ENCODE measurements at regions not wholly inside any gene's neighbourhood (a gene's known extent, or its start where the extent isn't known, plus 50 kb on each side); places are given as distances from the start of the nearest gene placed in this dataset.

DNA sequence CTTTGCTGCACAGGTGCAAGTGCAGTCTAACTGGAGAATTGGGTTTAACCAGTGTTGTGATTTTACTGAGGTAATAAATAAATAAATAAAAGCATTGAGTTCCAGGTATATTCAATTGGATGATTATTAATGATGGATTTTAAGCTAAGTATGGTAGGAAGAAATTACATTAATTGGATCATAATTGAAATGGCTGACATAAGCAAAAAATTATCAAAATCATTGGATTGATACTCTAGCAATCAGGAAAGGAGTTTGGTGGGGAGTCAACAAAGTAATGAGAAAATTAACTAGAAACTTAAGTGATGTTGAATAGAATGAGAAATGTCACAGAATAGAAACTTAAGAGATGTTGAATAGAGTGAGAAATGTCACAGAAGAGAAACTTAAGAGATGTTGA, 981.9 kb downstream of the SI start:
- TF ChIP-seq GATA3 (IDR thresholded peaks at IDR 0.05; ENCODE audit: low read depth, low read length), result no peak
- no peak for TF ChIP-seq GATA2 (IDR thresholded peaks at IDR 0.05; ENCODE audit: low read depth, low read length)

DNA sequence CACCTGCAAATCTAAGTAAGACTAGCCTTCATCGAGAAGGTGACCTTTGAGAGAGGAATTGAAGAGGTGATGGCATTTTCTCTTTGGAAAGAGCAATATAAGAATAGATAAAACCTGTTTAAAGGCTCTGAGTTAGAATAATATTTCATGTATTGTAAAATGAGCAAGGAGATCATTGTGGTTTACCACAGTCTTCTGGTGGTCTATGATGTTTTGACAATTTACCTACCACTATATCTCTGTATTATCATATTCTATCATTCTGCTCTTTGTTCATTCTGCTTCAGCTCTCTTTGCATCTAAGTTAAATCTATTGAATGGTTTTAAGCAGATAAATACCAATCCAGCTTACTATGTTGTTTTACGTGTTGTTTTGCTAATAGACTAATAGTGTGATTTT, 982.3 kb downstream of the SI start:
- TF ChIP-seq GATA3 (IDR thresholded peaks at IDR 0.05; ENCODE audit: low read depth, low read length), result no peak
- TF ChIP-seq GATA2 (IDR thresholded peaks at IDR 0.05; ENCODE audit: low read depth, low read length), result no peak

DNA sequence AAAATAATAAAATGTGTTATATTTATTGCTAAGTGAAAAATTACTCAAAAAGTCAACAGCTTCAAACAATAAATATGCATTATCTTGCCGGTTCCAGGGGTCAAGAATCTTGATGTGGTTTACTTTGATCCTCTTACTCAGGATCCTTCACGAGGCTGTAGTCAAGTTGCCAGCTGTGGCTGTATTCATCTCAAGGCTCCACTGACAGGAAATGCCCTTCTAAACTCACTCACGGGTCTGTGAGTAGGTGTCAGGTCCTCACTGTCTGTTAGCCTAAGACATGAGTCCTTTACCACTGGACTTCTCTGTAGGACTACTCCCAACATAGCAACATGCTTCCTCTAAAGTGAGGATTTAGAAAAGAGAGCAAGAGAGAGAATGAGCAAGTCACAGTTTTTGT, 983.0 kb downstream of the SI start:
- TF ChIP-seq GATA3 (IDR thresholded peaks at IDR 0.05; ENCODE audit: low read depth, low read length) (no peak), GATA2 (IDR thresholded peaks at IDR 0.05; ENCODE audit: low read depth, low read length) (no peak)

- TF ChIP-seq GATA2 (IDR thresholded peaks at IDR 0.05; ENCODE audit: low read depth, low read length), result no peak
- no peak for TF ChIP-seq GATA3 (IDR thresholded peaks at IDR 0.05; ENCODE audit: low read depth, low read length)
Measured at GRCh38 chr3:164094546-164094945, 983.8 kb downstream of the SI start.

GRCh38 chr3:164080208-164080607, 998.1 kb downstream of the SI start:
- TF ChIP-seq GATA2 (IDR thresholded peaks at IDR 0.05; ENCODE audit: low read depth, low read length) (no peak), GATA3 (IDR thresholded peaks at IDR 0.05; ENCODE audit: low read depth, low read length) (no peak)

GRCh38 chr3:164064298-164064697, 1014.0 kb downstream of the SI start:
- TF ChIP-seq GATA3 (IDR thresholded peaks at IDR 0.05; ENCODE audit: low read depth, low read length) (no peak), GATA2 (IDR thresholded peaks at IDR 0.05; ENCODE audit: low read depth, low read length) (no peak)

DNA sequence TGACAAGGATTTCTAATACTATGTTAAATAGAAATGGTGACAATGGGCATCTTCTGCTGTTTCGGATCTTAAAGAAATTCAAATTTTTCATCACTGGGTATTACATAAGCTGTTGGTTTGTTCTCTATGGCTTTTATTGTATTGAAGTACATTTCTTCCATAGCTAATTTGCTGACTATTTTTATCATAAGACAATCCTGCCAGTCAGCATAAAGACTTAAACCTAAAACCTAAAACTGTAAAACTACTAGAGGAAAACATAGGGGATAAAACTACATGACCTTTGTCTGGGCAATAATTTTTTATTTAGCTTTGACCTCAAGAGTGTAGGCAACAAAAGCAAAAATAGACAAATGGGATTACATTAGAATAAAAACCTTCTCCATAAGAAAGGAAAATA, 1017.4 kb downstream of the SI start:
- TF ChIP-seq GATA3 (IDR thresholded peaks at IDR 0.05; ENCODE audit: low read depth, low read length) (no peak), GATA2 (IDR thresholded peaks at IDR 0.05; ENCODE audit: low read depth, low read length) (no peak)

- TF ChIP-seq GATA2 (IDR thresholded peaks at IDR 0.05; ENCODE audit: low read depth, low read length) (no peak), GATA3 (IDR thresholded peaks at IDR 0.05; ENCODE audit: low read depth, low read length) (no peak)
Measured at GRCh38 chr3:164049847-164050246, 1028.4 kb downstream of the SI start.

DNA sequence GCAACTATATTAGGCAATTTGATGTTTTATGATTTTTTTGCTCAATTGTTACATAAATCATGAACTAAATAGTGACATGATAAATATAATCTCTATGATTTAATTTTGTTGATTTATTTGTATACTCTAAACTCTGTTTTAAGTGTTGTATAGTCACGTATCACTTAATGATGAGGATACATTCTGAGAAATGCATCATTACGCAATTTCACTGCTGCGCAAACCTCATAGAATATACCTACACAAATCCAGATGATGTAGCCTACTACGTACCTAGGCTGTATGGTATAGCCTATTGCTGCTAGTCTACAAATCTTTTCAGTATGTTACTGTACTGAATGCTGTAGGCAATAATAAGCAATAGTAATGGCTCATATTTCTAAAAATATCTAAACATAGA, 1029.8 kb downstream of the SI start:
- TF ChIP-seq GATA3 (IDR thresholded peaks at IDR 0.05; ENCODE audit: low read depth, low read length) (no peak), GATA2 (IDR thresholded peaks at IDR 0.05; ENCODE audit: low read depth, low read length) (no peak)

GRCh38 chr3:164040991-164041390, 1037.3 kb downstream of the SI start:
- no peak for TF ChIP-seq GATA2 (IDR thresholded peaks at IDR 0.05; ENCODE audit: low read depth, low read length)
- no peak for TF ChIP-seq GATA3 (IDR thresholded peaks at IDR 0.05; ENCODE audit: low read depth, low read length)

GRCh38 chr3:164030194-164030593, 1048.1 kb downstream of the SI start:
- TF ChIP-seq GATA2 (IDR thresholded peaks at IDR 0.05; ENCODE audit: low read depth, low read length), result no peak

- no peak for TF ChIP-seq GATA2 (IDR thresholded peaks at IDR 0.05; ENCODE audit: low read depth, low read length)
- no peak for TF ChIP-seq GATA3 (IDR thresholded peaks at IDR 0.05; ENCODE audit: low read depth, low read length)
Measured at GRCh38 chr3:164024786-164025185, 1053.5 kb downstream of the SI start.

DNA sequence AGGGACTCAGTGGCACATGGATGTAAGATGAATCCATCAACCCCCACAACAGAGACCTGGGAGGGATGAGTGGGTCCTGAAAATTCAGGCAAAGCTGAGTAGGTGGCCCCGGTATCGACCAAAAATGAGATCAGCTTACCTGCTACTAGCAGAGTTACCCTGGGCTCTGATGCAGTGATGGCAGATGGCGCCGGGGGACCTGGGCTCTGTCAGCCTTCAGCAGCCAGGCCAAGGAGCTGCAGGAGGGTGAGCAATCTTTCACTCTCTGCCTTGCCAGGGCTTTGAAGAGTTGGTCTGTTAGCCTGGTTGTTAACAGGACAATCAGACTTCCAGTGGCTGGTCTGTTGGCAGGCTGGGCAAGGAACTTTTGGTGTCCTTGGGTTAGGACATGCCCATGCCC, 1054.8 kb downstream of the SI start:
- TF ChIP-seq GATA3 (IDR thresholded peaks at IDR 0.05; ENCODE audit: low read depth, low read length) (no peak), GATA2 (IDR thresholded peaks at IDR 0.05; ENCODE audit: low read depth, low read length) (no peak)

- TF ChIP-seq GATA3 (IDR thresholded peaks at IDR 0.05; ENCODE audit: low read depth, low read length) (no peak), GATA2 (IDR thresholded peaks at IDR 0.05; ENCODE audit: low read depth, low read length) (no peak)
Measured at GRCh38 chr3:164018500-164018899, 1059.8 kb downstream of the SI start.

- TF ChIP-seq GATA2 (IDR thresholded peaks at IDR 0.05; ENCODE audit: low read depth, low read length), result no peak
- no peak for TF ChIP-seq GATA3 (IDR thresholded peaks at IDR 0.05; ENCODE audit: low read depth, low read length)
Measured at GRCh38 chr3:164007765-164008164, 1070.5 kb downstream of the SI start.

GRCh38 chr3:164004205-164004604, 1074.1 kb downstream of the SI start:
- no peak for TF ChIP-seq GATA2 (IDR thresholded peaks at IDR 0.05; ENCODE audit: low read depth, low read length)
- no peak for TF ChIP-seq GATA3 (IDR thresholded peaks at IDR 0.05; ENCODE audit: low read depth, low read length)

All from SH-SY5Y (cell line).